HG03342 (cell line): ENCODE measurements at regions not wholly inside any gene's neighbourhood (a gene's known extent, or its start where the extent isn't known, plus 50 kb on each side); places are given as distances from the start of the nearest gene placed in this dataset.

Source experiments
- ATAC-seq: cut with Tn5 transposase; IDR thresholded peaks from one replicate; pipeline ENCODE4 v1.9.1; 2021; ENCODE audit warnings: mild to moderate bottlenecking, moderate library complexity; ENCODE audit not compliant: unreplicated experiment

DNA sequence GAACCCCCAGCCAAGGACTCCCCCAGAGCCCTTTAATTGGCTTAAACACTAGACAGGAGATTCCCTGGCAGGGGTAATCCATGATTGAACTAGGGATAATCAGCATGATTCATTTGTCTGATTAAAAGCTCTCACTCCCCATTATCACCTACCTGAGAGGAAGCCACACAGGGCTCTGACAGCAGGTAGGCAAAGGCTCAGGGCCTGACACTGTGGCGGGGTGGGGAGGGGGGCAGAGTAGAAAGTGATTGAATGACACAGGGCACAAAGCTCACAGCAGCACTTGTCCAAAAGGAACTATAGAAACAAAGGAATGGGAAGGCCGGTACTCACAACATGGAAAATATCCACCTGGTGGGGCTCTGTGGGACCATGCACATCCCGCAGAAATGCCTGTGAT is 231.6 kb downstream of the MAFB start:
- ATAC-seq = no peak

DNA sequence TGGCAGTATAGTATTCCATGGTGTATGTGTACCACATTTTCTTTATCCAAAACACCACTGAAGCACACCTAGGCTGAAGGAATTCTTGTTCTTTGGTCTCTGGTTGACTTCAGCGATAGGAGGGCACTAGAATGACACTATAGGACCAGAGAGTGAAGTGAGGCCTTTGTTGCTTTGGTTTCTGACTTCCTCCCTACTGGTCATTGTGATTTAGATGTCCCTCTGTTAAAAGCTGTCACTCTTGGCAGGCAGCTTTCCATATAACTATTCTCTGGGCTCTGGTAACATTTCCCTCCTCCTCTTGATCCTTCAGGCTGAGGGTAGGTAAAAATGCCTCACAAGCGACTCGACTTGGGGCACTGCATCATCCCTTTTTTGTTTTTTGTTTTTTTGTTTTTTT is 236.3 kb downstream of the MAFB start:
- no peak for ATAC-seq

DNA sequence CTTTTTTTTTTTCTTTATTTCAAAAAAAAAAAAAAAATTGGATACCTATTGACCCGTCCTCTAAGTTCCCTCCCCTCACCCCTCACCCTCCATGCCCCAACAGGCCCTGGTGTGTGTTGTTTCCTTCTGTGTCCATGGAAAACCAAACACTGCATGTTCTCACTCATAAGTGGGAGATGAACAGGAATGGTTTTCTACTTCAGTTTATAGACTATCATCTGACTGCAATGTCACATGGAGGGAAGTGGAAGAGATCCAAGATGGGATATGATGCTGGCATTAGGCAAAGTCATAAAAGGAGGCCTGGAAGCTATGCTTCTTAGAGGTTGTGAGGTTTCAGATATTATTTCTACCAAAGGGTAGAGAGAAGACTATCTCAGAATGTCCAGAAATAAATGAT is 237.5 kb downstream of the MAFB start:
- no peak for ATAC-seq

DNA sequence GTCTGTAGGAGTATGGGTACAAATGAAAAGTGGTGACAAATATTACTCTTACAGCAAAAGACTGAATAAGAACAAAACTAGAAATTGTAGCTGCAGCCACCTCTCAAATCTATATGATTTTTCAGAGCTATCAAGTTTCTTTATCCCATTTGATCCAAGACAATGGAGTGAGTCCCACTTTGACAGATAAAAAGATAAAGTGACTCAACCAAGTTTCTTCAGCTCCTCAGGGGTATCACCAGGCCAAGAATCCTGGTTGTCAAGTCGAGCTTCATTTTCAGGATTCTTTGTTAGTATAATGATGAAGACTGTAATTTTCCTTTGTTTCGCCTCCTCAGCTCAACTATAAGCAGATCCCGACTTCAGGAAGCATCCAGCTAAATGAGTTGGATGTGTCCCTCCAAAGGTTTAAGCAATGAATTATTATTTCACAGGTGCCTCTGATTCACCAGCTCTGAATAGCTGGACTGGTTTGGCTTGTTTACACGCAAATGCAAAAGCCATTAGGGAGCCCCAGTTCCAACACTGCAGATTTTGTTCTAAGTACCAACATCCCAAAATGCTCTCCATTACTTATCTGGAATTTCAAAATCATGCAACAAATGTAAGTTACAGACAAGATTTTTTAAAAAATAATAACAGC is 238.9 kb downstream of the MAFB start:
- ATAC-seq = no peak

DNA sequence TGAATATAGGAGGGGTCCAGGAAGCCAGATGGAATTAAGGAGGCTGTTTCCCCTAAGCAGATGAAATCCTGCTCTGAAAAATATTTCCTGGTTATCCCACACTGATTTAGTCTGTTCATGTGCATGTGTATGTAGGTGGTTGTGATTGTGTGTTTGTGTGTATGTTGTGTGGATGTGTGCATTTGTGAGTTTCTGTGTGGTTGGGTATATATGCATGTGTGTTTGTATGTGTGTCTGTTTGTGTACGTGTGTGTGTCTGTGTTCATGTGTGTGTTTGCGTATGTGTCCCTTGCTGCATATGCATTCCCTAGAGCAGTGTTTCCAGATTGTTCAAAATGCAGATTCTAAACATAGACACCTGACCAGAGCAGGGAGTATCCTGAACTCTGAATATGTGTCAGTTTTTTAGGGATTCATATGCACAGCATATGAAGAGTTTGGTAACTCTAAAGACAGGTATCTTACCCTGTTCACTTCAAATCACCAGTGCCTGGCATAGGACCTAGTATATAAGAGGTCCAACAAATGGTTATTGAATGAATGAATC is 239.8 kb downstream of the MAFB start:
- no peak for ATAC-seq

DNA sequence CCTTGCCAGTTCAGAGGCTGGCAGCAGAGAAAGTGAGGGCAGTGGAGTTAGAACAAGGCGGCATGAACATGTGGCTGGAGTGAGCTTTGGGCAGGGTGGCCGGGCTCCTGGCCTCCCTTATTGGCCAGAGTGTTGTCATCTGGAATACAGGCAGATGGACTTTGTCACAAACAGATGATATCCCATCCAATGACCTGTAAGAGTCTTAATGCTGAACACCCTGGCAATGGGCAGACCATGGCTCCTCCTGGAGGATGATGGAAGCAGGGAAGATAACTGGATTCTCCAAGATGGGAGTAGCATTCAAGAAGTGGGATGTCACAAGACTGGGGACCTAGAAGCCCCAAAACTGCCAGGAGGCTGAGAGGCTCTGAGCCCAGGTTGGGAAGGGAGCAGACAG is 242.1 kb downstream of the MAFB start:
- no peak for ATAC-seq

DNA sequence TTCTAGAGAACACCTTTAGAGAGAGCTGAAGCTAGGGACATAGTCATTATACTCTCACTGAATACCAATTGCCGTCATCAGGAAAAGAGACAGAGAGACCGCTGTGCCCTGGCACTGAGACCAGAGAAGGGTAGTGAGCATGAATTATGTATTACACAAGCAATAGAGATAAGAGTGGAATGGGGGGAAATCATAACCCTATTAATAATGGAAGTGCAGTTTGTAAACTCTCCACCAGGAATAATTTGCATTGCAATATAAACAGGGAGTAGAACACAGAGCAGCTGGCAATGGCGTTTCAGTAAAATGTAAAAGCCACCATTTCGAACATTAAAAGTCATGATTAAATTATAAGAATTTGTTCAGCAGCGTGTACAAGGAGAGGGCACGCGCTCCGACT is 244.5 kb downstream of the MAFB start:
- ATAC-seq = no peak

DNA sequence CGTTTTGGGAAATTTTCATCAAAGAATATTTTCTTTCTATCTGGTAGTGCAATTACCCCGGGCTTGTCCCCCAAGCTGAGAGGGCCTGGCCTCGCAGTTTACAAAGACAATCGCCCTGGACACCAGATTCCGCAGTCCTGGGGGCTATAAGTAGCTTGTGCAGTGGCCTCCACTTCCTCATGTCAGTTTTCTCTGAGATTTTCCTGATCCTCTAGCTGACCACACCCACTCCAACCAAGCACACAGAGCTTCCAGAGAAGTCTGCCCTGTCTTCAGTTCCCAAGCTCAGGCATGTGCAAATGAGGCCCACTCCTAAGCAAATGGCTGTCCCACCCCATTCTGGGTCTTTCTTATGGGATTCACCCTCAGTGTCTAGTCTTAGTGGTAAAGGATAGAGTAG is 245.3 kb downstream of the MAFB start:
- no peak for ATAC-seq

DNA sequence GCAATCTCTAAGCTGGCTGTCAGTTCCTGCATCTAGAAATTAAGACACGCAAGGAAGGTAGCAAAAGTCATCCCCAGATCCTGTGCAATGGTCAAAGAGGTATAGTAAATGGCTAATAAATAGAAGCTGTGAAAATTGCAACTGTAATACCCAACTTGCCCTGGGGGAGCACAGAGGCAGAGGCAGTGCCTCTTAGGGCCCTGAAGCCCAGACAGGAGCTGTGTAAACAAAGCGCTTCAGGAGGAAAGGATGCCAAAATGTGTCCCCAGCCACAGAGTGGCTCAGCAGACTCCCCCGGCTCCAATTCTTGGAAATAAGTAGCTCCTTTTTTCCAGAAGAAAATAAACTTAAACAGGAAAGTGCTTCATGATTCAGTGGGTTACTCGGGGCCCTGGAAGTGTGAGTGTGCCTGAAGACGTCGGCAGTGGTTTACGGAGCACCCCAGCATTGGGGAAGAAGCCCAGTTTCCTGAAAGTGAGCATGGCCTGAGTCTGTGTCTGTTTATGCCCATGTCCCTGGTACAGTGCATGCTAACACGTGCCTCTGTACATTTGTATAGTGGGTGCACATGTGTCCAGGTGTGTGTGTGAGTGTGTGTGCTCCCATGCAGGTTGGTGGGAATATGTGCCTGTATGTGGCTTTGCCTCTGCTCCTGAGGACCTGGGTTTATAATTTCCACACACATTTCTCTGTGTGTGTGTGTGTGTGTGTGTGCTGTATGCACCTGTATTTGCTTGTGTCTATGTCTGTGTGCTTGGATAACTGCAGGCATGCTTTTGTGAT is 246.7 kb downstream of the MAFB start:
- ATAC-seq = no peak

DNA sequence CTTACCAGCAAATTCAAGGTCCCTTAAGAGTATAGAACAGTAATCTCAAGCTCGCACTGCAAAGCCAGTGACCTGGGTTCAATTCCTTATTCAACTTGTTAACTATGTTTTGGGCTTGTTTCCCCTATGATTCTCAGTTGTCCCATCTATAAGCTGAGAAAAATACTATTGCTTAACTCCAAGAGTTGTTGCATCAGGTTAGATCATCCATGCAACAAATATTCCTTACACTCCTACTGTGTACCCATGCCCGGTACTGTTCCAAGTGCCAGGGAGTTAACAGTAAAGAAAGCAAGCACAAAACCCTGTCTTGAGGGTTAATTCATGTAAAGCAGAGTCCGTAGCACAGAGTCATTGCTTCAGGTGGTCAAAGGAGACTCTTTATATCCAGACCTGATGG is 247.3 kb downstream of the MAFB start:
- no peak for ATAC-seq

DNA sequence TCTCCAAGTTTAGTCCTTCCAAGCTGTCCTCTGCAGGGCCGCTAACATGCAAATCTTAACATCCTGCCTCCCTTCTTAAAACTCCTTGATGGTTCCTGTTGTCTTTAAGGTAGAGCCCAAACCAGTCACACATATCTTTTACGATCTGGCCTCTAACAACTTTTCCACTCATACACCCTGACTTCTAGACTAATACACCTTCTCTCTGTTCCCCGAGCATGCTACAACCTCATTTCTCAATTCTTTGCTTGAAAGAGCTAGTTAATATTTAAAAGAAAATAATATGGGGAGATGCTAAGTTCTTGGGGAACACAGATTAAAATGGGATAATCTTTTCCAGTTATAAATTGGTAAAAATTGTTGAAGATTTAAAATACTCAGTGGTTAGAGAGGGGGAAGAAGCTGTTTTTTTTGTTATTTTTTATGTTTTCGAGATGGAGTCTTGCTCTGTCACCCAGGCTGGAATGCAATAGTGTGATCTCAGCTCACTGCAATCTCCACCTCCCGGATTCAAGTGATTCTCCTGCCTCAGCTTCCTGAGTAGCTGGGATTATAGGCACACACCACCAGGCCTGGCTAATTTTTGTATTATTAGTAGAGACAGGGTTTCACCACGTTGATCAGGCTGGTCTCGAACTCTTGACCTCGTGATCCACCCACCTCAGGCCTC is 250.7 kb downstream of the MAFB start:
- no peak for ATAC-seq

DNA sequence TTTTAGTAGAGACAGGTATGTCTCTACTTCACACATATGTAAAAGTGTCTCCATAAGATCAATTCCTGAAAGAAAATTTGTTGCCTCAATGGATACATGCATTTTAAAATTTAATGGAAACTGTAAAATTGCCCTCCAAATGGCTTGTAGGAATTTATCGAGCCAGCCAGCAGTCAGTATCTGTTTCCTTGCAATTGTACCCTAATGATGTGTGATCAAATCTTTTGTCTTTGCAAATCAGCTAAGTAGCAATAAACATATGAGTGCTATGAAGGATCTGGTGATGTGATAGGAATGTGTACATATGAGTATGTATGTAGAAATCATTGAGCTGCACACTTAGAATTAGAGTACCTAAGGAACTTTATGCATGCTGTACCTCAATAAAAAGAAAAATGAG is 253.0 kb downstream of the MAFB start:
- ATAC-seq = no peak

DNA sequence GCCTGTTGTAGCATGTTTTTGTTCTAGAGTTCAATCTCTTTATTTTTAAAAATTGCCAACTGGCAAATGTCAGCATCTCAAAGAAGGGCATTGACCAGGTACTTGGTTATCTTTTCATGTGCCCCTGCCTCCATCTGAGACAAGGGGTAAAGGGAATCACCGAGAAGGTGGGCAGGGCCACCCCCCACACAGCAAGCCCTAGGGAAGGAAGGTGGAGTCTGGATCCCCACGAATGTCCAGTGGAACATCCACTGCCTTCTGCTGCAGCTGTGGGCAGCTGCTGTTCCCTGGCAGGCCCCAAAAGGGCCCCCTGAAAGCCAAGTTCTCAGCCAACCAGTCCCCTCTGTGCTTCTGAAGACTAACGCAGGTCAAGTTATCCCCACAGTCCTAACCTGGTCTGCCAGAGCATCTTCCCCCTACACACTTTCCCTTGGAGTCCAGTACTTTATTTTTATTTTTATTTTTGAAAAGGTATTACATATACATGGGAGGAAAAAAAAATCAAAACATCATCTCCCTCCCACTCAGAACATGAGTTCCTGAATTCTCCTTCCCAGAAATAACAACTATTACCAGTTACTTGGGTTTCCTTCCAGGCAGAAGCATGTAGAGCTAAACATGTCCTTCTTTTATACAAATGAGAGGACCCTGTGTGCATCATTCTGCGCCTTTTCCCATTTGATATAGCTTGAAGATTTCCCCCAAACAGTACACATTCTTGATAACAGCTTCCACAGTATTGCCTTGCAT is 253.7 kb downstream of the MAFB start:
- ATAC-seq = no peak

DNA sequence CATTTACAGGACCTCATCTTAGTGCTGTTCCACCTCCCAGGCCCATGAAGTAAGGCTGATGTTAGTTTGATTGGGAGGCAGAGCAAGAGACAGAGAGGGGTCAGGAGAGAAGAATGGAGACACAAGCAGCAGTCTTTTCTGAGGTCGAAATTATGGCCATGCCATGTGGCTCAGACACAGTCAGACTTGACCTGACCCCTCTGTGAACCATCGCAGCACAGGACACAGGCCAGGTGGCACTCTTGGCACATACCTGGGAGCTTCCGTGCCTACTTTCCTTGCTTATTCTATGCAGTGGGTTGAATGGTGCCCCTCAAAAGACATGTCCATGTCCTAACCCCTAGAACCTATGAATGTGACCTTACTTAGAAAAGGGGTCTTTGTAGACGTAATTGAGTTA is 254.9 kb downstream of the MAFB start:
- no peak for ATAC-seq

DNA sequence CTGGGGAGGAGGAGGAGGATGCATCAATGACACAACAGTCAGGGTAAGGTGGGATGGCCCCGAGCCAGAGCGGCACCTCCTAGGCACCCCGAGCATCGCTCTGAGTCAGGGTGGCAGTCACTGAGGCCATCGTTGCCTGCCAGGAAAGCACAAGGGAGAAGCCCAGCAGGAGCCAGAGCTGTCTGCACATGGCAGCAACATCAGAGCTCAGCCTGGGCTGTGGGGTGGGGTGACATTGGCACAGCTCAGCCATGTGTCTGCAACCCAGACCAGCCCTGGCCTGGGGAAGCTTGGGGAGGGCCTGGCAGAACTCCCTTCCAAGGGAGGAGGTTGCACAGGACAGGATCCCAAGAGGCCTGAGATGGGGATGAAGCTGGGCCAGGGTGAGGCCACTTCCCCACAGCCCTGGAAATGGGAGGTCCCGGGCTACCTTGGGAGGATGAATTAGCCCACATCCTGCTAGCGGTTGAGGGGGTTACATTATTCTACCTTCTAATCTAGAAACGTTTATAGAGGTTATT is 255.6 kb downstream of the MAFB start:
- ATAC-seq = no peak

DNA sequence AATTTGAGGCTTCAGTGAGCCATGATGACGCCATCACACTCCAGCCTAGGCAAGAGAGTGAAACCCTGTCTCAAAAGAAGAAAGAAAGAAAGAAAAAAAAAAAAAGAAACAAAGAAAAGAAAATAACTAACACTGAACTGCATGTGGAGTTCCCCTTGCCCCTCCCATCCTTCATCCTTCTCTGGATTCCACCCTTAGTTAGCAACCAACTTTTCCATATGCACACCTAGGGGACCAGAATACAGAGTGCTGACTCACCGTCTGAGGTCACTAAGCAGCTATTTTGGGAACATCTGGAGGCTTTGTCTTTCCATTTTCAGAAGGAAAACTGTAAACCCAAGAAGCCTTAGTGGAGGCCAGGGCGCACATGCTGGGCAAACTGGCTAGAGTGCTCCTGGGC is 257.4 kb downstream of the MAFB start:
- ATAC-seq = no peak

DNA sequence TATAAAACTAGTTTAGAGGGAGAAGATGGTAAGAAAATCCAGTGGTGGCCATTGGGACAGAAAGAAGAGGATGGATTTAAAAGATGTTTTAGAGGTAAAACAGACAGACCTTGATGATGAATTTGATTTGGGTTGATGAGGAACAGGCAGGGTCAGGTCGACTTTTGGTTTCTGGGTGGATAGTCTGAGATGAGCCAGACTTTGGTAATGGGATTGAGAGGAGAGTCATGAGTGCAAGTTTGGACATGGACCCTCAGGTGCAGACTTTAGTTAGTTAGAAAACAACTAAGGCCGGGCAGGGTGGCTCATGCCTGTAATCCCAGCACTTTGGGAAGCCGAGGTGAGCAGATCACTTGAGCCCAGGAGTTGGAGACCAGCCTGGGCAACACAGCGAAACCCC is 257.9 kb downstream of the MAFB start:
- ATAC-seq = no peak

DNA sequence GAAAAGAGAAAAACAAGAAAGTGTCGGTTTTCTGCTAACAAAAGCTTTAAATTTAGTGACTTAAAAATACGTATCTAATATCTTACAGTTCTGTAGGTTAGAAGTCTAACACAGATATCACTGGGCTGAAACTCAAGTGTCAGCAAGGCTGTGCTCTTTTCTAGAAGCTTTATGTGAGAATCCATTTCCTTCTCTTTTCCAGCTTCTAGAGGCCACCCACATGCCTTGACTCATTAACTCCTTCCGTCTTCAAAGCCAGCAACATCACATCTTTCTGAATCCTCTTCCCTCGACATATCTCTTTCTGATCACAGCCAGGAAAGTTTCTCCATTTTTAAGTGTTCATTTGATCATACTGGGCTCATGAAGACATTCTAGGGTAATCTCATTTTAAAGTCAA is 262.0 kb downstream of the MAFB start:
- ATAC-seq = no peak

DNA sequence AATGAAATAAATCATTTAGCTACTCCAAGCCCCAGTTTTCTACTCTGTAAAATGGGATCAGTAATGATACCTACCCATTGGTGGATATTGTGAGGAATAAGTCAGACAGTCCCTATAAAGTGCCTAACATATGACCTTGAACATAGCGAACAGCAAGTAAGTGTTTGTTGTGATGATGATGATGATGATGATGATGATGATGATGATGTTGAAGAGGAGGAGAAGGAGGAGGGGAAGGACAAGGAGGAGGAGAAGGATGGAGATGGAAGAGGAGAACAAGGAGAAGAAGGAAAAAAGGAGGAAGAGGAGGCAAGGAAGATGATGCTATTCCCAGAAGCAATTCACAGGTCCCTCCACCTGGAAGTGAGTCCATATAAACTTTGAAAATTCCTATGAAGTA is 264.3 kb downstream of the MAFB start:
- ATAC-seq = no peak

DNA sequence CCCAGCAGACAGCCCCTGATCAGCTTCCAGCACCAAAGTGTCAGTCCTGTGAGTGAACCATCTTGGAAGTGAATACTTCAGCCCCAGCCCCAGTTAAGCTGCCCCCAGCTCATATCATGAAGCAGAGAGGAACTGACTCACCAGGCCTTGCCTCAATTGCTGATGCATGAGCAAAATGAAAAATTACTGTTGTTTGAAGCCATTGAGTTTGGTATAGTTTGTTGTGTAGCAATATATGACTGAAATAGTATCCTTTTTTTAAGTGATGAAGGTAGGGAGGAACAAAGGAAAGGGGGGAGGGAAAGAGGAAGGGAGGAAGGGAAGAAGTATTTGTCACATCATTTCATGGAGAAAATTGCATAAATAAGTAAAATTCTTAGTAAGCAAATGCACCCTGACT is 266.4 kb downstream of the MAFB start:
- ATAC-seq = no peak

DNA sequence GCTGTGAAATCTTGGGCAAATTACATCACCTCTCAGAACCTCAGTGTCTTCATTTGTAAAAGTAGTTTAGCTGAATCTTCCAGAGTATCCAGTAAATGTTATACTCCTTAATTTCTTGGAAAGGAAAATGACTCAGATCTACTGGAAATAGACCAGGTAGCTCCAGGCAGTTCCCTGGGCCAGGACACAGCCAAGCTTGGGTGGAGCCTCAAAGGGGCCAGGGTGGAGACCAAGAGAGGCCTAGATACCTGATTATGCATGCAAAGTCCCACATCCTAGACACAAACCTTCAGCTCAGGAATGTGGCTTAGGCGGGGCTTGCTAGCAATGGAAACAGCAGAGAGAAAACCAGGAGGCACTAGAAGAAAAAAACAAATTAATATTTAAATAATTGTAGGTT is 272.8 kb downstream of the MAFB start:
- no peak for ATAC-seq
